Common myeloid progenitor, CD34-positive (primary cell): ENCODE measurements at regions not wholly inside any gene's neighbourhood (a gene's known extent, or its start where the extent isn't known, plus 50 kb on each side); places are given as distances from the start of the nearest gene placed in this dataset.

Experiments
- CTCF ChIA-PET: fragments of 350-600 bp; sonication (Branson Sonifier 250); formaldehyde crosslinking; loops from one replicate; lab custom pipeline; 2021; ENCODE audit warnings: antibody characterized with exemption; lab: Charles Lee
- POLR2A ChIA-PET: fragments of 350-600 bp; sonication (Branson Sonifier 250); formaldehyde crosslinking; loops from one replicate; lab custom pipeline; 2021; ENCODE audit warnings: antibody characterized with exemption; lab: Charles Lee
- DNase-seq, 3 donors: peaks; one replicate each; pipeline versions ENCODE4 v3.0.0 to v3.0.0-alpha.2; 2013
- H3K27ac ChIP-seq, 2 experiments: 1 replicate in 1 of 2; 2 replicates in 1 of 2; pipeline ENCODE4 v1.7.0; 2013; ENCODE audit warnings: inconsistent platforms in 2 of 2, low read length in 2 of 2, mild to moderate bottlenecking in 2 of 2, low read depth in 1 of 2, moderate library complexity in 1 of 2; ENCODE audit not compliant: severe bottlenecking in 2 of 2, insufficient read depth in 1 of 2, poor library complexity in 1 of 2
- H3K27me3 ChIP-seq, 5 experiments: replicated peaks in 2 of 5; 1 replicate in 3 of 5; 2 replicates in 2 of 5; pipeline versions ENCODE4 v1.6.1 to v1.7.0; 2013; ENCODE audit warnings: low read length in 4 of 5, mild to moderate bottlenecking in 2 of 5, moderate library complexity in 2 of 5, inconsistent platforms in 1 of 5; ENCODE audit not compliant: insufficient read depth in 5 of 5, control insufficient read depth in 4 of 5
- H3K36me3 ChIP-seq, 4 experiments: 1 replicate in 2 of 4; 2 replicates in 2 of 4; pipeline versions ENCODE4 v1.6.1 to v1.7.0; 2013; ENCODE audit warnings: low read length in 3 of 4, control low read depth in 1 of 4, mild to moderate bottlenecking in 1 of 4; ENCODE audit not compliant: control insufficient read depth in 4 of 4, insufficient read depth in 4 of 4
- H3K4me1 ChIP-seq, 4 experiments: 1 replicate in 3 of 4; 2 replicates in 1 of 4; pipeline versions ENCODE4 v1.6.1 to v1.7.1; 2013; ENCODE audit warnings: low read length in 3 of 4, mild to moderate bottlenecking in 3 of 4, control low read depth in 1 of 4, inconsistent platforms in 1 of 4, moderate library complexity in 1 of 4; ENCODE audit not compliant: control insufficient read depth in 4 of 4, insufficient read depth in 4 of 4; ENCODE audit errors: control extremely low read depth in 1 of 4
- H3K4me3 ChIP-seq, 7 experiments: 1 replicate in 4 of 7; 2 replicates in 3 of 7; pipeline versions ENCODE4 v1.5.1 to v1.7.0; 2013; ENCODE audit warnings: mild to moderate bottlenecking in 7 of 7, low read length in 6 of 7, moderate library complexity in 6 of 7, inconsistent platforms in 2 of 7, low read depth in 2 of 7, control low read depth in 1 of 7; ENCODE audit not compliant: insufficient read depth in 4 of 7, control insufficient read depth in 1 of 7; ENCODE audit errors: extremely low read depth in 1 of 7
- H3K9me3 ChIP-seq, 5 experiments: 1 replicate in 4 of 5; 2 replicates in 1 of 5; pipeline versions ENCODE4 v1.6.1 to v1.7.1; 2013; ENCODE audit warnings: low read length in 4 of 5, mild to moderate bottlenecking in 2 of 5, inconsistent platforms in 1 of 5, low read depth in 1 of 5, moderate library complexity in 1 of 5; ENCODE audit not compliant: control insufficient read depth in 4 of 5, insufficient read depth in 2 of 5; ENCODE audit errors: control extremely low read depth in 1 of 5
- WGBS: methylation state at CpG from one replicate; pipeline ENCODE4 v1.1.5; 2013; ENCODE audit not compliant: insufficient coverage; 5-methylcytosine and 5-hydroxymethylcytosine counted together

- Histone ChIP-seq H3K36me3 (no peaks in the 10 kb centered on the region), H3K4me1 (no peaks in the 10 kb centered on the region), H3K4me3 (no peak overlapping the region), H3K9me3 (no peaks in the 10 kb centered on the region), H3K27me3 (no peaks in the 10 kb centered on the region), H3K27ac (no peak overlapping the region)
- no peak for DNase-seq
- WGBS = 78% methylated on average over 3 of the region's 4 CpGs
- CTCF ChIA-PET = no interaction called here
- POLR2A ChIA-PET = no interaction called here
Measured at GRCh38 chrX:99663136-99663535, 746.9 kb downstream of the PCDH19 start.

- Histone ChIP-seq H3K4me3 (no peak overlapping the region), H3K9me3 (no peaks in the 10 kb centered on the region), H3K4me1 (no peaks in the 10 kb centered on the region), H3K27ac (no peak overlapping the region), H3K36me3 (no peaks in the 10 kb centered on the region), H3K27me3 (no peaks in the 10 kb centered on the region)
- CTCF ChIA-PET = no interaction called here
- DNase-seq = no peak
- WGBS = no CpG with 5 or more reads among the region's 1 CpG
- POLR2A ChIA-PET = no interaction called here
Measured at GRCh38 chrX:99654188-99654587, 755.9 kb downstream of the PCDH19 start.

- no peaks in the 10 kb centered on the region for H3K36me3 ChIP-seq
Measured at GRCh38 chrX:99653352-99653751, 756.7 kb downstream of the PCDH19 start.

GRCh38 chrX:99613041-99613440, 797.0 kb downstream of the PCDH19 start:
- Histone ChIP-seq H3K27ac (no peak overlapping the region), H3K36me3 (no peaks in the 10 kb centered on the region), H3K4me1 (no peaks in the 10 kb centered on the region), H3K4me3 (no peak overlapping the region), H3K9me3 (no peaks in the 10 kb centered on the region), H3K27me3 (no peaks in the 10 kb centered on the region)
- CTCF ChIA-PET = no interaction called here
- no peak for DNase-seq
- POLR2A ChIA-PET = no interaction called here

More at GRCh38 chrX:99653352-99653751, 756.7 kb downstream of the PCDH19 start:
- Histone ChIP-seq H3K4me1 (no peaks in the 10 kb centered on the region), H3K4me3 (no peak overlapping the region), H3K9me3 (no peaks in the 10 kb centered on the region), H3K27me3 (no peaks in the 10 kb centered on the region), H3K27ac (no peak overlapping the region)
- no peak for DNase-seq
- ChIA-PET CTCF (no interaction called here), POLR2A (no interaction called here)
- WGBS = no CpG with 5 or more reads among the region's 1 CpG

GRCh38 chrX:99603091-99603814, 806.8 kb downstream of the PCDH19 start:
- WGBS = no CpG with 5 or more reads among the region's 3 CpGs
- Histone ChIP-seq H3K4me1 (no peaks in the 10 kb centered on the region), H3K36me3 (no peaks in the 10 kb centered on the region), H3K27ac (no peak overlapping the region), H3K4me3 (no peak overlapping the region), H3K9me3 (no peaks in the 10 kb centered on the region), H3K27me3 (no peaks in the 10 kb centered on the region)
- POLR2A ChIA-PET = no interaction called here
- no peak for DNase-seq
- CTCF ChIA-PET = no interaction called here

GRCh38 chrX:99602107-99602506, 808.0 kb downstream of the PCDH19 start:
- no peak overlapping the region for H3K4me3 ChIP-seq
- no peak overlapping the region for H3K27ac ChIP-seq
- no peaks in the 10 kb centered on the region for H3K9me3 ChIP-seq
- no peaks in the 10 kb centered on the region for H3K27me3 ChIP-seq
- no peak for DNase-seq
- no peaks in the 10 kb centered on the region for H3K4me1 ChIP-seq
- ChIA-PET CTCF (no interaction called here), POLR2A (no interaction called here)
- no peaks in the 10 kb centered on the region for H3K36me3 ChIP-seq

- WGBS = 50% methylated on average over 2 of the region's 3 CpGs
- Histone ChIP-seq H3K27ac (no peak overlapping the region), H3K9me3 (no peaks in the 10 kb centered on the region), H3K4me3 (no peak overlapping the region), H3K4me1 (no peaks in the 10 kb centered on the region), H3K36me3 (no peaks in the 10 kb centered on the region), H3K27me3 (no peaks in the 10 kb centered on the region)
- ChIA-PET POLR2A (no interaction called here), CTCF (no interaction called here)
- no peak for DNase-seq
Measured at GRCh38 chrX:99588936-99589335, 821.1 kb downstream of the PCDH19 start.
